ENCODE measurements at regions not wholly inside any gene's neighbourhood (a gene's known extent, or its start where the extent isn't known, plus 50 kb on each side); places are given as distances from the start of the nearest gene placed in this dataset.

DNA sequence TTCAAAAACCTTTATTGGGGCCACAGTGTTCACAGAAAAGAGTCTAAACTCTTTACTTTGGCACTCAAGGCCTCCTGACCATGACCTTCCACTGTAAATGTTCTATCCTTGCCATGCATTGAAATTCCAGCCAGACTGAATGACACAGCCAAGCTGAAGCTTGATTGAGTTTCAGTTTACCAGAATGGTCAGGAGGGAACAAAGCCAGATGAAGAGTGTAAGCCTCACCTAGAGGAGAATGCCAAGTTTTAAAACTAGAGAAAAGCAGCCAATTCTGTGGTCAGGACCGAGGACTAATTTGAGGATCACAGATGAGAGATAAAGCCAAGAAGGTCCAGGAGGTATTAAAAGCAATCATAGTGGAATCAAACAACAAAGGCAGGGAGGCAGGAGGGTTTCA lies 215.3 kb downstream of the KCNA4 start:
- peak; percentile 0 for DNase-seq (ENCODE audit: low read depth)
- H3K4me3 ChIP-seq (ENCODE audit: low read depth, low read length), result no peak overlapping the region
- no peak for TF ChIP-seq CTCF (IDR thresholded peaks at IDR 0.05; ENCODE audit: insufficient read depth, low read length)

GRCh38 chr11:29786092-29786491 lies 230.7 kb downstream of the KCNA4 start:
- no peak for DNase-seq (ENCODE audit: low read depth)
- TF ChIP-seq CTCF (IDR thresholded peaks at IDR 0.05; ENCODE audit: insufficient read depth, low read length), result no peak
- no peak overlapping the region for H3K4me3 ChIP-seq (ENCODE audit: low read depth, low read length)

DNA sequence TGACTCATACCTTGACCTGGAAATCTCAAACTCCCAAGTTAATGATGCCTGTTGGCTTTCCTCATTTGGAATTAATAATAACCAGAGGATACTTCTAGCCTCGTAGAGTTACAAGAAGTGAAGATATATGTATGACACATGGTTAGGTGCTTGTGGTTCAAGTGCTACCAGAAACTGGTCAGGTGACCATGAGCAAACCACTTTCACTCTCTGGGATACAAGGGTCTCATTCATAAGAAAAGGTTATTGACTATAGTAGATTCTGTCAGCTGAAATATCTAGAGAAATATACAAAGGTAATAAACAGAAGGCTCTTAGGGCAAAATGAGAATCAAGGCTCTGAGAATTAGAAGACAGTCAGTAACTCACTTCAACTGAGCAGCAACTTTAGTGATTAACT lies 233.3 kb downstream of the KCNA4 start:
- H3K4me3 ChIP-seq (ENCODE audit: low read depth, low read length), result no peak overlapping the region
- DNase-seq (ENCODE audit: low read depth), result no peak
- no peak for TF ChIP-seq CTCF (IDR thresholded peaks at IDR 0.05; ENCODE audit: insufficient read depth, low read length)

DNA sequence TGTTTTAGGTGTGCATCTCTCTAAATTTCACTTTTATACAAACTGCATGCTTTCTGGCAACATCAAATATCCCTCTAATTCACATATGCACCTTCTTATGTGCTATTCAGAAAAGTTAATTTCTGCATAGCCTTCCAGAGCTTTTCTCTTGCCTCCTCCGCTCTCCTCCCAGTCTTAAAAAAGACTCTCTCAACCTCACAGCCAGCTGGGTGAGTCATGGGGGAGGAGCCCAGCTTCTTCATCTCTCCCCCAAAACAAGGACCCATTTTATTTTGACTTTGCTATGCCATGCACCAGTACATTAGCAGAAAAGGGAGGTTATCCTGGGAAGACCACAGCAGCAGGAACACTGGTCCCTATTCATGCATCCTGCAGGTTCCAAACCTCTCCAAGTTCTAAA lies 234.4 kb downstream of the KCNA4 start:
- DNase-seq (ENCODE audit: low read depth), result no peak

GRCh38 chr11:29781268-29781667 lies 235.6 kb downstream of the KCNA4 start:
- TF ChIP-seq CTCF (IDR thresholded peaks at IDR 0.05; ENCODE audit: insufficient read depth, low read length), result no peak
- H3K4me3 ChIP-seq (ENCODE audit: low read depth, low read length), result no peak overlapping the region
- DNase-seq (ENCODE audit: low read depth), result no peak

More for the DNA sequence above, 234.4 kb downstream of the KCNA4 start:
- TF ChIP-seq CTCF (IDR thresholded peaks at IDR 0.05; ENCODE audit: insufficient read depth, low read length), result no peak
- no peak overlapping the region for H3K4me3 ChIP-seq (ENCODE audit: low read depth, low read length)

DNA sequence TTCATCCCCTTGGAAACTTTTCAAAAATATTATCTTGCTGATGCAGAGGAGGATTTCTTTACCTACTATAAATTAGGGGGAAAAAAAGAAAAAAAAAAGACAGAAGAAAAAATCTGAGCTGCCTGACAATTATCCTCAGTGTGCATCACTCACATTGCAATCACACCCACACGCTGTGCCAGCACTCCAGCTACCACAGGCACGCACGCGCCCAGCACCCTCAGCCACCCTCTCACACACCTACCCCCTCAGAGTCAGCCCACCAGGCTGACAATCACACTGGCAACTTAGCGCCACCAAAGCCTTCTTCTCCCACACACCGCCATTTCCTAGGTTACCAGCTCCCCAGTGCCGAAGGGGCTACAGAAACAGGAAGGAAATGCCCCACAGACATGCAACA lies 236.1 kb downstream of the KCNA4 start:
- no peak overlapping the region for H3K4me3 ChIP-seq (ENCODE audit: low read depth, low read length)
- DNase-seq (ENCODE audit: low read depth), result no peak
- TF ChIP-seq CTCF (IDR thresholded peaks at IDR 0.05; ENCODE audit: insufficient read depth, low read length), result no peak

DNA sequence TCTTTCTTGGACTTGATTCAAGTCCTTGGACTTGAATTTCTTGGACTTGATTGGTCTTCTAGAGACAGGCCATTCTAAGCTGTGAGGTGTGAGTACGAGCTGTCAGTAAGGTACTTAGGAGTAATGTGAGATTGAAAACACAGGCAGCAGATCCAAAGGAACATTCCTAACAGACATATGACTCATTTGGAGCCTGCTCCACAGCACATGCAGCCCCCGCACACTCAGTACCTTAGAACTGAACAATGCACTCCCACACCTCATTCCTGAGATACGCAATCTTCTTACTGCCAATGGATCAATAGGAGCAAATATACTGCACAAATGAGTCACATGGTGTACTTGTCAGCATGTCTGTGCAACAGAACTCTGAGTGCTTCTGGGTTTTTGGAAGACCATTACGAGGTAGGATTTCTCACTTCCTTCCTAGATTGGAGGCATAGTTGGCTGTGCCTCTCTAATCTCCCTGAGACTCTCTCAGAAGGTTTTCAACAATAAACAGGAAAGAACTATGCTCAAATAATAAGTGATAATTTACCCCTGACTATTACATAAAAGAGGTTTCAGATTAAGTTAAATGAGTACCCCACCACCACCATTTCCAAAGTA lies 243.1 kb downstream of the KCNA4 start:
- no peak for TF ChIP-seq CTCF (IDR thresholded peaks at IDR 0.05; ENCODE audit: insufficient read depth, low read length)
- peak; percentile 24 for DNase-seq (ENCODE audit: low read depth)

More for the DNA sequence above, 243.1 kb downstream of the KCNA4 start:
- no peak overlapping the region for H3K4me3 ChIP-seq (ENCODE audit: low read depth, low read length)
